Kidney tubule cell (primary cell): ENCODE measurements at regions not wholly inside any gene's neighbourhood (a gene's known extent, or its start where the extent isn't known, plus 50 kb on each side); places are given as distances from the start of the nearest gene placed in this dataset.
A peak's percentile ranks its signal among the peaks of the same experiment; 100 is the strongest.

ENCODE experiments used
- DNase-seq: peaks from one replicate; pipeline ENCODE4 v3.0.0-alpha.2; 2018; ENCODE audit warnings: low spot score

DNA sequence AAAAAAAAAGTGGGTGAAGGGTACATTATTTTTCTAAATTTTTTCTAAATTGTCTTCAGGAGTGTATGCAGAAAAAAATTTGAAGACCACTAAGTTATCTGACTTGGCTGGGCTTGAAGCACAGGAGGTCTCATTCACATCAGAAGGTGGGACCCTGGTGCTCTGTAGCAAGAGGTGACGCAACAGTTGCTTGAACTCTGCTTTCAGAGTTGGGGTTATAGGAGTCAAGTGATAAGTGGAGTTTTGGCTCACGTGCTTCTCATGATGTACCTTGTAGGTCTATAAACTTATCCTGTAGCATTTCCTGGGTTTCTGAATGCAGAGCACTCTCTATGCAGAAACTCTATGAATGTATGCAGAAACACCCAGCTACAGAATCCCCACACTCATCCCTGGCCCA is 58.5 kb upstream of the FOXC1 start:
- no peak for DNase-seq

DNA sequence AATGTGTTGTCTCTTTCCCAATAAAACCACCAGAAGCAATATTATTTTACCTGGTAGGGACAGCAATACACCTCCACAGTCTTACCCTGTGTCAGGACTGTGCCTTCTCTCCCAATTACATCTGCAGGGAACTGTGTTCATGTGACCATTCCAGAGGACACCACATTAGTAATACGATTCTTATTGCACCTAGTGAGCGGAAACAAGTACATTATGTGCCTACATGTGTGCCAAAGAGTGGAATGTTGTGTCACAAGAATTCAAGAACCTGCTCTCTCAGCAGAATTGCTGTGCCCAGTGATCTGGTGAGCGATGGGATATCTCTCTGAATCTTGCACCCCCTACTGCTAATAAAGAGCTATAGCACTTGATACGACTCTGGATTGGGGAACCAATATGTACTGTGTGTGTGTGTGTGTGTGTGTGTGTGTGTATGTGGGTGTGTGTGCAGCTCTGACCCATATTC is 57.4 kb upstream of the FOXC1 start:
- DNase-seq: peak; percentile 36

DNA sequence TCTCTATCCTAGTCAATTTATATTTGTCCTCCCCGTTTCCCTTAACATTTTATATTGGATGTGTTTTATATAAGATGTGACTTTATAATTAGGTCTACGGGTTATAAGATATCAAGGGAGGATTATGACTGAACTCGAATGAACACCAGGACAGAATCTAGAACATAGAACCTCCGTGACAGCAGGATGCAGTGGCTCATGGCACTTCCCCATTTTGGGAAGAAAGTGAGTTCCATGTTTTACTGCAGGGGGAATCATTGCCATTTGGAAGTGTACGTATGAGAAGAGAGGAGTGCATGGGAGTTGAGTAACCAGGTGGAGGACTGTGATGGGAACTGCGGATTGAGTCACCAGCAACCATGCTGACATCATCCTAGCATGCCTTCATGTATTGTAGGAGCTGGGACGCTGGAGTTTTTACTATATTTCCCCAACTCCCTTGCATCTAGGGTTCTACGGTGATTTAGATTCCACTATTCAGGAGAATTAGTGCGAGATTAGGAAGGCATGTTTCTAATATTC is 56.1 kb upstream of the FOXC1 start:
- no peak for DNase-seq

DNA sequence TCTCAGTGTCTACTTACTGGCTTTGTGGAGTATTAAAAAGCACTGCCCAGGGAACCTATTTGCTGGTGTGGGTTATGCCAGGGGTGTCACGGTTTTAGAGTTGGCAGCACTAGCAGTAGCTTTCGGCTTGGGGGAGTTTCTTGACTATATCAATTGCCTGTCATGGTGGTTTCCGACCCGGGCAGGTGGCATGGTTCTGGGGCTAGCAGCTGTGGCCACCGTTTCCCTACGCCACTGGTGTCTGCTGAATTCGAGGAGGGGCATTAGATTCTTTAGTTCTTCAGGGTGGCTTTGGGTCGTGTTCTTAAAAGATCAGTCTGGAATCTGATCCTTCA is 55.6 kb upstream of the FOXC1 start:
- no peak for DNase-seq

DNA sequence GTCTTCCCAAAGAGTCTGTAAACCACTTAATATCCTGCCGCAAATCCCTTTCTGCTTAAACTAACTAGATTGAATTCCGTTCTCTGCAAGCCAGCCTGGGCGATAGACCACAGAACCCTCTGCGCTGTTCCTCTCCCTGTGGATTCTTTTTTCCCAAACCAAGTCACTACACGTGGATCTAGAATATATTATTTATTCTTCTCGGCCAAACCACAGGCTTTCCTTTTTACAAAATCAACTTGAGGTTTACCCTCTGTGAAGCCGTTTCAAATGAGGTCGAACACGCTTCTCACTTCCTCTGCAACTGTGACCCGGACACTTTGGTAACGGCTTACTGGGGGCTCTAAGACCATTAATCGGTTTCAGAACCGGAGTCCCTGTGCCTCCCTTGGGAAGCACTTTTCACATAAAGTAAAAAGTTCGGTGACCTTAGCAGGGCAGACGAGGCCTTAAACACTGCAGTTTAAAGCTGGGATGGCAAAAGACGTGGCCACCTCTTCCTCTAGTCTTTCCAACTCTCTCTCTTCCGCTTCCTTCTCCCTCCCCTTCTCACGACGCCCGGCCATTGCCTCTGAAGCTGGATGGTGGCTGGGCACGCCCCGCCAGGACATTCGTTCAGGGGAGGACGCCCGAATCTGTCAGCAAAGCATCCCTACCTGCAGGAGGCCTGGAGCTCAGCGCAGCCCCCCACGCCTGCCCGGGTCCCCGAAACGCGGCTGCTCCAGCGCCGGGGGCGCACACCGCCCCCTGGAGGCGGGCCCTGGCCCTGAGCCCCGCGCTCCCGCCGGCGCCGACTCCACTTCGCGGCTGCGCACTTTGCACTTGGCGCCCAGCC is 55.0 kb upstream of the FOXC1 start:
- DNase-seq: peak; percentile 34

DNA sequence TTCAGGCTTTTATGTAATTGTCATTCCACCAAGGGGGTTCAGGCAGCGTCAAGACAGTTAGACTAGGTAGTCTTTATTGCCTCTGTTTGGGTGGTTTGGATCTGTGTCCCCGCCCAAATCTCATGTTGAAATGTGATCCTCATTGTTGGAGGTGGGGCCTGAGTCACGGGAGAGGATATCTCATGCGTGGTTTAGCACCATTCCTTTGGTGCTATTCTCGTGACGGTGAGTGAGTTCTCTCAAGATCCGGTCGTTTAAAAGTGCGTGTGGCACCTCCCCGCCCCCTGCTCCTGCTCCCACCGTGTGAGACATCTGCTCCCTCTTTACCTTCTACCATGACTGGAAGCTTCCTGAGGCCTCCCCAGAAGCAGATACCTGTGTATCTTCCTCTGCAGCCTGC is 51.3 kb upstream of the FOXC1 start:
- no peak for DNase-seq
